ENCODE measurements at regions not wholly inside any gene's neighbourhood (a gene's known extent, or its start where the extent isn't known, plus 50 kb on each side); places are given as distances from the start of the nearest gene placed in this dataset.

- TF ChIP-seq, protein P1, sequence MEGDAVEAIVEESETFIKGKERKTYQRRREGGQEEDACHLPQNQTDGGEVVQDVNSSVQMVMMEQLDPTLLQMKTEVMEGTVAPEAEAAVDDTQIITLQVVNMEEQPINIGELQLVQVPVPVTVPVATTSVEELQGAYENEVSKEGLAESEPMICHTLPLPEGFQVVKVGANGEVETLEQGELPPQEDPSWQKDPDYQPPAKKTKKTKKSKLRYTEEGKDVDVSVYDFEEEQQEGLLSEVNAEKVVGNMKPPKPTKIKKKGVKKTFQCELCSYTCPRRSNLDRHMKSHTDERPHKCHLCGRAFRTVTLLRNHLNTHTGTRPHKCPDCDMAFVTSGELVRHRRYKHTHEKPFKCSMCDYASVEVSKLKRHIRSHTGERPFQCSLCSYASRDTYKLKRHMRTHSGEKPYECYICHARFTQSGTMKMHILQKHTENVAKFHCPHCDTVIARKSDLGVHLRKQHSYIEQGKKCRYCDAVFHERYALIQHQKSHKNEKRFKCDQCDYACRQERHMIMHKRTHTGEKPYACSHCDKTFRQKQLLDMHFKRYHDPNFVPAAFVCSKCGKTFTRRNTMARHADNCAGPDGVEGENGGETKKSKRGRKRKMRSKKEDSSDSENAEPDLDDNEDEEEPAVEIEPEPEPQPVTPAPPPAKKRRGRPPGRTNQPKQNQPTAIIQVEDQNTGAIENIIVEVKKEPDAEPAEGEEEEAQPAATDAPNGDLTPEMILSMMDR (conservative IDR thresholded peaks at IDR 0.05; ENCODE audit: low read depth, low read length): no peak
- no peak overlapping the region for H3K4me3 ChIP-seq (ENCODE audit: low read depth, low read length)
- DNase-seq (ENCODE audit: low read depth): no peak
Observed at GRCh38 chr1:224505454-224506093, 71.0 kb upstream of the WDR26 start.

DNA sequence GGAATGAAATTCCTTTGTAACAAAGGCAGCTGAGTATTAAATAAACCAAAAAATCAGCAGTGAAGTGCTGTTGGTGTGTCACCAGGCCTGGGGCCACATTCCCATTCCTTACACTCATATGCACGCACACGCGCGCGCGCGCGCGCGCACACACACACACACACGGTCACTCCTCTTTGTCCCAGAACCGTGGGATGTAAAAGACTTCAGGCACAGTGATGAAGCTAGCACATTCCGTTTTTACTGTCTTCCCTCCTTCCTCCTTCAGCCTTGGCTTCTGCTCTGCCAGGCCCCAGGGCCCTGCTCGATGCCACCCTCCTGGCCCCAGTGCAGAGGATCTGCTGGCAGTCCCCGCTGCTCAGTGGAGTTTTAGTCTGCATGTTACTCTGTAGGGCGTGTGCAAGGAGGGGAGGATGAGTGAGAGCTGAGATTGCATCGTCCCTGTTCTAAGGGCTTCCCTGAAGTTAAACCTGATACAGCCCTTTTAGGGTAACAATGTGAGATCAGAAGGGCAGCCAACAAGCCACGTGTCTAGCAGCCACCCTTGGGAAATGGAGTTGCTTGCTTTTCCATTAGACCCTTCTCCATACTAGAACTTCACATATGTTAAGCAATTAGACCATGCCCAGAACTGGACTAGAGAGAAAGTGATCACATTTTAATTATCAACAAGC lies 71.7 kb upstream of the WDR26 start:
- no peak for DNase-seq (ENCODE audit: low read depth)
- H3K4me3 ChIP-seq (ENCODE audit: low read depth, low read length): no peak overlapping the region
- TF ChIP-seq, protein P1 (conservative IDR thresholded peaks at IDR 0.05; ENCODE audit: low read depth, low read length): no peak

DNA sequence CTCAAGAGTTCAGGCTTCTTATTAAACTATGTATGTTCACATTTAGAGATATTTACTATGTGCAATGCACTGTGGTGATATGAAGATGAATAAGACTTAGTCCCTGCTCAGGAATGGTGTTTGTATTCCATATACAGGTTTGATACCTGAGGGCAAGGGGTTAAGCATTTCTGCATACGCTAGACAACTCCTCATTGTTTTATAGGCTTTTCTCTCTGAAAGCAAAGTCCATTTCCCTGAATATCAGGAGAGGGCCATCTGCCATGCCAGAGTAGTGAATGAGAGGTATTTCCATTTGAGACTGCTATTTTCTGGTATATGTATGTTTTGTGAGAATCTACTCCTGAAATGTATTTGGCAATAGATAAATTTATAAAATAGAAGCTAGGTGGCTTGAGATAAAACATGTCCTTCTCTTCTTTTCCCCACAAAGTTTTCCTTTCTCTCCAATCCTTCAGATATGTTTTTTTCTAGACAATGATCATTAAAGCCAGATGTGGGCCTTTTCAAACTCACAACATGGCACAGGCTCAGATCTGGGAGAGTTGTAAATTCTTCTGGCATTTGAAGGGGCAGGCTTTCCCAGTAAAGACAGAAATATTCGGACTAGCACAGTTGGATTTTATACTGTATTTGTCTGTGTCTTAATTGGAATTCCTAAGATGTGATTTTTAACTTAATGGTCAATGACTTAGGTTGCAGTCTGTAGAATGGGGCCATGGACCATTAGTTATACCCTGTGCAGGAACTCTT lies 73.3 kb upstream of the WDR26 start:
- TF ChIP-seq, protein P1 (conservative IDR thresholded peaks at IDR 0.05; ENCODE audit: low read depth, low read length): no peak
- no peak overlapping the region for H3K4me3 ChIP-seq (ENCODE audit: low read depth, low read length)
- no peak for DNase-seq (ENCODE audit: low read depth)

GRCh38 chr1:224509907-224510306 lies 75.3 kb upstream of the WDR26 start:
- TF ChIP-seq, protein P1 (conservative IDR thresholded peaks at IDR 0.05; ENCODE audit: low read depth, low read length): no peak
- no peak overlapping the region for H3K4me3 ChIP-seq (ENCODE audit: low read depth, low read length)
- no peak for DNase-seq (ENCODE audit: low read depth)

DNA sequence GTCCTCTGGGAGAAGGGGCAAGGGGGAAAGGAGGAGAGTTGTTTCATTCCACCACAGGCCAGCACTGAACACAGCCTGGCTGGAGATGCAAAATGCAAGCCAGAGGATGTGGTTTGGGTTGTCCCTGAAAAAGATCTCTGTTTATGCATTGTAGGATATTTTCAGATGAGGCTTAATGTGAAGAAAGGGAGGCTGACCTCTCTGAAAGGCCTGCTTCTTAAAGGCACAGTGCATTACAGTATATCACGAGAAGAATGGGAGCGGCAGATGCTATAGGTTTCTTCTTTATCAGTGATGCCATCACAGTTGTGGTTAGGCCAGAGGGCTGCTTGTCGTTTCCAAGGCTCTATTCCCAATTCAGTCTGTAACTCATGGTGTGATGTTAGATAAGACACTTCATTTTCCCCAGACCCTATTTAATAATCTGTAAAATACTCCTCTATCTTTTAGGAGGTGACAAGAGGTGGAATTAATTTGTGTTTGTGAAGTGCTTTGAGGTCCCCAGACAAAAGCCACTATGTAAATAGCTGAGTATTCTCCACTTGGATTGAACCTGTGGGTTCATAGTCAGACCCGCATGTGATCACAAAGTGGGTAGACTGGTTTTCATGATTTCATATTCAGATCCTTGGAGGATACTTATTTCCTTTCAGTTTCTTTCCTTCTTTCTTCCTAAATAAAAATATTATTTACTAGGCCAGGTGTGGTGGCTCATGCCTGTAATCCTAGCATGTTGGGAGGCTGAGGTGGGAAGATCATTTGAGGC lies 76.5 kb upstream of the WDR26 start:
- no peak for DNase-seq (ENCODE audit: low read depth)
- H3K4me3 ChIP-seq (ENCODE audit: low read depth, low read length): no peak overlapping the region
- TF ChIP-seq, protein P1 (conservative IDR thresholded peaks at IDR 0.05; ENCODE audit: low read depth, low read length): no peak

DNA sequence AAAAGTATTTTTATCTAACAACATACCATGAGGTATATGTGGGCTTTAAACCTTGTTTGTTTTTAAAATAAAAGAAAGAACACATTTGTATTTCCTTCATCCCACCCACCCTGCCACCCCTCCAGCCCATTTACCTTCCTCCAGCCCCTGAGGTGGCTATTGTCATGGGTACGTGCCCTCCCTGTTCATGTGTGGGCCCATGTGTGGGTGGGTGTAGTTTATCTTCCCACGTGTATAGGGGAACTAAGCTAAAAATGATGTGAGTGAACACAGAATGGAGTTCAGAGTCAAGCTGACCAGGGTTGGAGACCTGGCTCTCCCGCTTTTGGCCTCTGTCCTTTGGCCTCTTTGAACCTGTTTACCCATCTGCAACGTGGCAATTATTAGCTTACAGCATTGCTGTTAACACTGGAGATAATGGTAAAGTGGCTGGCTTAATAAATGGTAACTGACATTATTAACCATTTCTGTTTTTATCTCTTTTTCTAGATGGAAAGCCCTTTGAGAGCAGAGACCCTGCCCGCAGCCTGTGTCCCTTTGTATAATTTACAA lies 78.1 kb upstream of the WDR26 start:
- TF ChIP-seq, protein P1 (conservative IDR thresholded peaks at IDR 0.05; ENCODE audit: low read depth, low read length): no peak
- H3K4me3 ChIP-seq (ENCODE audit: low read depth, low read length): no peak overlapping the region
- no peak for DNase-seq (ENCODE audit: low read depth)

All from epithelial cell of proximal tubule (primary cell).